ENCODE measurements at regions not wholly inside any gene's neighbourhood (a gene's known extent, or its start where the extent isn't known, plus 50 kb on each side); places are given as distances from the start of the nearest gene placed in this dataset.

DNA sequence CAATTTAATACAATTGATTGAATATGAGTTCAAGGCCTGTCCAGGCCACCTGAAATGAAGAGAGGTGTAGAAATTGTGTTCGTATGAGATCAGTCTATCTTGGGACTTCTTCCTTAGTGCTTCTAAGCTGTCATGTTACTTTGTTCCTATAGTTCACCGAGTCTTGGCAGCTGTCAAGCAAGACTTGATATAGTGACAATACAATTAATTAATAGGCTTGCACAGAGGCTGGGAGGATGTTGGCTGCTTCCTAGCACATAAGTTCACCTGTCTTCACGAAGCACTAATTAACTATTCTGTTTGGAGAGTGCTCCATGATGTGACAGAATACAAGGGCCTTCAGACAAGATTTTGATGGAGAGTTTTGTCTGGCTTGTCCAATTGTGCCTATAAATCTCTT, 103.7 kb upstream of the CD96 start:
- no peak overlapping the region for H3K9ac ChIP-seq (ENCODE audit: low read depth in 1 of 2, low read length in 2 of 2)
- H3K9me3 ChIP-seq (ENCODE audit: control insufficient read depth in 1 of 2, low read length in 2 of 2) = peaks cover 0 to 4% of the 10 kb centered on the region in 2 donors
- no peaks in the 10 kb centered on the region for H3K36me3 ChIP-seq (ENCODE audit: control insufficient read depth in 1 of 2, insufficient read depth in 2 of 2, low read length in 2 of 2)
- H3K4me3 ChIP-seq (ENCODE audit: low read depth in 1 of 2, low read length in 2 of 2) = no peak overlapping the region
- H3K27me3 ChIP-seq (ENCODE audit: control insufficient read depth in 1 of 2, insufficient read depth in 2 of 2, low read length in 2 of 2) = no peaks in the 10 kb centered on the region
- no peaks in the 10 kb centered on the region for H3K4me1 ChIP-seq (ENCODE audit: control insufficient read depth in 1 of 2, insufficient read depth in 2 of 2, low read length in 2 of 2)
- no peak overlapping the region for H3K27ac ChIP-seq (ENCODE audit: low read depth, low read length)

DNA sequence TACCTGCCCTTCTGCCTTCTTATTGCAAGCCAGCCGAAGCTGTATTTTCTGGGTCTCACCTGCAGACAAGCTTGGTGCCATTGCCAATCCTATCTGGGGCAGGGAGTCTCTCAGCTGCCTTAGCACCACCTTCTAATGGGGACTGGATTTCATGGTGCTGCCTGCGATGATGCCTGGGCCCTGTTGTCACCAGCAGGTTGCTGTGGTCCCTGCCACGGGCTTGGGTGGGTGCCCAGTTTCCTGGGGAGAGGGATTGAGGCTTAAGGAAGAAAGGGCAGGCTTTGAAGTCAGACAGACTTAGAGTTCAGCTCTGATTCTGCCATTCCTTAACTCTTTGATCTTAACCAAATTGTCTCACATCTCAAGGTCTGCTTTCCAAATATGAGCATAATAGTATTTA, 87.4 kb upstream of the CD96 start:
- Histone ChIP-seq H3K4me3 (ENCODE audit: low read depth in 1 of 2, low read length in 2 of 2) (no peak overlapping the region), H3K9me3 (ENCODE audit: control insufficient read depth in 1 of 2, low read length in 2 of 2) (no peaks in the 10 kb centered on the region), H3K27ac (ENCODE audit: low read depth, low read length) (no peak overlapping the region), H3K9ac (ENCODE audit: low read depth in 1 of 2, low read length in 2 of 2) (no peak overlapping the region), H3K4me1 (ENCODE audit: control insufficient read depth in 1 of 2, insufficient read depth in 2 of 2, low read length in 2 of 2) (no peaks in the 10 kb centered on the region), H3K36me3 (ENCODE audit: control insufficient read depth in 1 of 2, insufficient read depth in 2 of 2, low read length in 2 of 2) (no peaks in the 10 kb centered on the region), H3K27me3 (ENCODE audit: control insufficient read depth in 1 of 2, insufficient read depth in 2 of 2, low read length in 2 of 2) (no peaks in the 10 kb centered on the region)

DNA sequence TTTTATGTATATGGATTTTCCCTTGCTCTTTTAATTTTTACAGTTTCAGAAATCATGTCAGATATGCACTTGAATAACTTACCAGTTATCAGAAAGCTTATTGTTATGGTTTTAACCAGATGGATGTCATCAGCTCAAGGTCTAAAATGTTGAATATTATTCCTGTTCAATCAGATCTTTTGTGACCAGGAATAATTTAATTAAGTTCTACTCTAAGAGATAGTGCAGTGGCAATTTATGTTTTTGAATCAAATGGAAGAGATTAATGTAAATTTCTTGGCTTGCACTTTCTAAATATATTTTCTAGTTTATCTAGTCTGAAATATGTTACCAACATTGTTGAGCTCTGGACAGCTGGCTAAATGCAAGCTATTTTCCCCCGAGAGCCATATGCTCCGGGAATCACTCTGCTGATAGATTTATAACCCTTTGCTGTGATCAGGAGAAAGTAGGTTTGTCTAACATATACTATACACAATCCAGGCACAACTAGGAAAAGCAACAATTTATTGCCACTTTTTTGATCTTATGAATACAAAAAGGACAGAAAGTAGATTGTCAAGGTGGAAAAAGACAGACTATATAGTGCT, 76.8 kb upstream of the CD96 start:
- no peaks in the 10 kb centered on the region for H3K36me3 ChIP-seq (ENCODE audit: control insufficient read depth in 1 of 2, insufficient read depth in 2 of 2, low read length in 2 of 2)
- no peak overlapping the region for H3K4me3 ChIP-seq (ENCODE audit: low read depth in 1 of 2, low read length in 2 of 2)
- no peak overlapping the region for H3K27ac ChIP-seq (ENCODE audit: low read depth, low read length)

DNA sequence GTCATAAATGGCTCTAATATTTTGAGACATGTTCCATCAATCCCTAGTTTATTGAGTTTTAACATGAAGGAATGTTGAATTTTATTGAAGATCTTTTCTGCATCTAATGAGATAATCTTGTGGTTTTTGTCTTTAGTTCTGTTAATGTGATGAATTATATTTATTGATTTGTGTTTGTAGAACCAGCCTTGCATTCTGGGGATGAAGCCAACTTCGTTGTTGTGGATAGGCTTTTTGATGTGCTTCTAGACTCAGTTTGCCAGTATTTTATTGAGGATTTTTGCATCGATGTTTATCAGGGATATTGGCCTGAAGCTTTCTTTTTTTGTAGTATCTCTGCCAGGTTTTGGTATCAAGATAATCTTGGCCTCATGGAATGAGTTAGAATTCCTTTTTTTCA, 72.0 kb upstream of the CD96 start:
- Histone ChIP-seq H3K9ac (ENCODE audit: low read depth in 1 of 2, low read length in 2 of 2) (no peak overlapping the region), H3K9me3 (ENCODE audit: control insufficient read depth in 1 of 2, low read length in 2 of 2) (no peaks in the 10 kb centered on the region)

More for the DNA sequence above, 76.8 kb upstream of the CD96 start:
- Histone ChIP-seq H3K9me3 (ENCODE audit: control insufficient read depth in 1 of 2, low read length in 2 of 2) (no peaks in the 10 kb centered on the region), H3K4me1 (ENCODE audit: control insufficient read depth in 1 of 2, insufficient read depth in 2 of 2, low read length in 2 of 2) (no peaks in the 10 kb centered on the region), H3K9ac (ENCODE audit: low read depth in 1 of 2, low read length in 2 of 2) (no peak overlapping the region), H3K27me3 (ENCODE audit: control insufficient read depth in 1 of 2, insufficient read depth in 2 of 2, low read length in 2 of 2) (no peaks in the 10 kb centered on the region)

DNA sequence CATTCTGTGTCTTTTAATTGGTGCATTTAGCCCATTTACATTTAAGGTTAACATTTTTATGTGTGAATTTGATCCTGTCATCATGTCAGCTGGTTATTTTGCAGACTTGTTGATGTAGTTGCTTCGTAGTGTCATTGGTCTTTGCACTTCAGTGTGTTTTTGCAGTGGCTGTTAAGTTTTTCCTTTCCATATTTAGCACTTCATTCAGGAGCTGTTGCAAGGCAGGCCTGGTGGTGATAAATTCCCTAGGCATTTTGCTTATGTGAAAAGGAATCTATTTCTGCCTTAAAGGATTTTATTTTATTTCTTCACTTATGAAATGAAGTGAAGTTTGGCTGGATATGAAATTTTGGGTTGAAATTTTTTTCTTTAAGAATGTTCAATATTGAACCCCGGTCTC, 70.2 kb upstream of the CD96 start:
- Histone ChIP-seq H3K36me3 (ENCODE audit: control insufficient read depth in 1 of 2, insufficient read depth in 2 of 2, low read length in 2 of 2) (no peaks in the 10 kb centered on the region), H3K4me1 (ENCODE audit: control insufficient read depth in 1 of 2, insufficient read depth in 2 of 2, low read length in 2 of 2) (no peaks in the 10 kb centered on the region), H3K9ac (ENCODE audit: low read depth in 1 of 2, low read length in 2 of 2) (no peak overlapping the region), H3K27me3 (ENCODE audit: control insufficient read depth in 1 of 2, insufficient read depth in 2 of 2, low read length in 2 of 2) (no peaks in the 10 kb centered on the region), H3K9me3 (ENCODE audit: control insufficient read depth in 1 of 2, low read length in 2 of 2) (no peaks in the 10 kb centered on the region), H3K4me3 (ENCODE audit: low read depth in 1 of 2, low read length in 2 of 2) (no peak overlapping the region), H3K27ac (ENCODE audit: low read depth, low read length) (no peak overlapping the region)

More for the DNA sequence above, 72.0 kb upstream of the CD96 start:
- H3K4me3 ChIP-seq (ENCODE audit: low read depth in 1 of 2, low read length in 2 of 2) = no peak overlapping the region
- no peak overlapping the region for H3K27ac ChIP-seq (ENCODE audit: low read depth, low read length)
- no peaks in the 10 kb centered on the region for H3K36me3 ChIP-seq (ENCODE audit: control insufficient read depth in 1 of 2, insufficient read depth in 2 of 2, low read length in 2 of 2)
- H3K4me1 ChIP-seq (ENCODE audit: control insufficient read depth in 1 of 2, insufficient read depth in 2 of 2, low read length in 2 of 2) = no peaks in the 10 kb centered on the region
- H3K27me3 ChIP-seq (ENCODE audit: control insufficient read depth in 1 of 2, insufficient read depth in 2 of 2, low read length in 2 of 2) = no peaks in the 10 kb centered on the region

DNA sequence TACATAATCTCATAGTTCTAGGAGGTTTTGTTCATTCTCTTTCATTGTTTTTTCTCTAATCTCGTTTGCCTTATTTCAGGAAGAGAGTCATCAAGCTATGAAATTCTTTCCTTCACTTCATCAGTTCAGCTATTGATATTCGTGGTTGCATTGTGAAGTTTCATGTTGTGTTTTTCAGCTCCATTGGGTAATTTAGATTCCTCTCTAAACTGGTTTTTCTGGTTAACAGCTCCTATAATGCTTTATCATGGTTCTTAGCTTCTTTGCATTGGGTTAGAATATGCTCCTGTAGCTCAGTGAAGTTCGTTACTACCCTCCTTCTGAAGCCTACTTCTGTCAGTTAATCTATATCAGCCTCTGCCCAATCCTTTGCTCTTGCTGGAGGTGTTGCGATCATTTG, 69.4 kb upstream of the CD96 start:
- Histone ChIP-seq H3K27me3 (ENCODE audit: control insufficient read depth in 1 of 2, insufficient read depth in 2 of 2, low read length in 2 of 2) (no peaks in the 10 kb centered on the region), H3K9me3 (ENCODE audit: control insufficient read depth in 1 of 2, low read length in 2 of 2) (no peaks in the 10 kb centered on the region), H3K27ac (ENCODE audit: low read depth, low read length) (no peak overlapping the region), H3K9ac (ENCODE audit: low read depth in 1 of 2, low read length in 2 of 2) (no peak overlapping the region), H3K36me3 (ENCODE audit: control insufficient read depth in 1 of 2, insufficient read depth in 2 of 2, low read length in 2 of 2) (no peaks in the 10 kb centered on the region), H3K4me1 (ENCODE audit: control insufficient read depth in 1 of 2, insufficient read depth in 2 of 2, low read length in 2 of 2) (no peaks in the 10 kb centered on the region), H3K4me3 (ENCODE audit: low read depth in 1 of 2, low read length in 2 of 2) (no peak overlapping the region)

DNA sequence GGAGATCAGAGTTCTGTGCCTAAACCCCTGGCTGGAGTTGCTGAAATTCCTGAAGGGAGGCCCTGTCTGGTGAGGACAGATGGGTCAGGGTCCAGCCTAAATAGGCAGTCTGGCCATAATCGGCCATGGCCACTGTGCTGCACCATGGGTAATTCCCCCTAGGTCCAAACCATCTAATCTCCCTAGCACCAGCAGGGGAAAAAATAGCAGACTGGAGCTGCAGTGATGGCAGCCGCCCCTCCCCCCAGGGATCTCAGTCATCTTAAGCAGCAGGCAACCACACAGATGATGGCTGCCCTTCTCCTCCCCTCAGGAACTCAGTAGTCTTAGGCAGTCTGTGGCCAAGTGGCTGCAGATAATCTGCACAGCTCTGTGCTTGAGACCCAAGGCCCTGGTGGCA, 68.4 kb upstream of the CD96 start:
- H3K4me1 ChIP-seq (ENCODE audit: control insufficient read depth in 1 of 2, insufficient read depth in 2 of 2, low read length in 2 of 2) = no peaks in the 10 kb centered on the region
- no peaks in the 10 kb centered on the region for H3K9me3 ChIP-seq (ENCODE audit: control insufficient read depth in 1 of 2, low read length in 2 of 2)
- no peak overlapping the region for H3K4me3 ChIP-seq (ENCODE audit: low read depth in 1 of 2, low read length in 2 of 2)
- no peak overlapping the region for H3K9ac ChIP-seq (ENCODE audit: low read depth in 1 of 2, low read length in 2 of 2)
- H3K27me3 ChIP-seq (ENCODE audit: control insufficient read depth in 1 of 2, insufficient read depth in 2 of 2, low read length in 2 of 2) = no peaks in the 10 kb centered on the region
- H3K36me3 ChIP-seq (ENCODE audit: control insufficient read depth in 1 of 2, insufficient read depth in 2 of 2, low read length in 2 of 2) = no peaks in the 10 kb centered on the region
- H3K27ac ChIP-seq (ENCODE audit: low read depth, low read length) = no peak overlapping the region

DNA sequence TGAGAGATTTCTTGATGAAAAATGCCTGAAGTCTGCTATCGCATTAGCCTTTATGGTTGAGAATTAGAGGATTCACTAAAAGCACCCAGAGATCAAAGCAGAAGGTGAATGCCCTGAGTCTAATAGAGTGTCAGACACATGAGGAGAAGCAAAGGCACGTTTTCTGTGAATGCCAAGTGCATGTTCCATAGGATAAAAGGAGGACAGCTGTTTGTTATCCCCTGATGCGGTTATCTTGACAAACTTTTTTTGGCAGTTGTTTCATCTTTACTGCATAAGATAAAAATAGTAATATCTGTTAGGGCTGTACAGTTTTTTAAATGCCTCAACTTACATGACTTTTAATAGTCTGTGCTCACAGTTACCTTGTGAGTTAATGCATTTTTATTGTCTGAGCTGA, 65.3 kb upstream of the CD96 start:
- H3K9me3 ChIP-seq (ENCODE audit: control insufficient read depth in 1 of 2, low read length in 2 of 2) = no peaks in the 10 kb centered on the region
- no peaks in the 10 kb centered on the region for H3K27me3 ChIP-seq (ENCODE audit: control insufficient read depth in 1 of 2, insufficient read depth in 2 of 2, low read length in 2 of 2)
- H3K4me1 ChIP-seq (ENCODE audit: control insufficient read depth in 1 of 2, insufficient read depth in 2 of 2, low read length in 2 of 2) = no peaks in the 10 kb centered on the region
- H3K9ac ChIP-seq (ENCODE audit: low read depth in 1 of 2, low read length in 2 of 2) = no peak overlapping the region
- no peak overlapping the region for H3K27ac ChIP-seq (ENCODE audit: low read depth, low read length)
- H3K36me3 ChIP-seq (ENCODE audit: control insufficient read depth in 1 of 2, insufficient read depth in 2 of 2, low read length in 2 of 2) = no peaks in the 10 kb centered on the region
- no peak overlapping the region for H3K4me3 ChIP-seq (ENCODE audit: low read depth in 1 of 2, low read length in 2 of 2)

DNA sequence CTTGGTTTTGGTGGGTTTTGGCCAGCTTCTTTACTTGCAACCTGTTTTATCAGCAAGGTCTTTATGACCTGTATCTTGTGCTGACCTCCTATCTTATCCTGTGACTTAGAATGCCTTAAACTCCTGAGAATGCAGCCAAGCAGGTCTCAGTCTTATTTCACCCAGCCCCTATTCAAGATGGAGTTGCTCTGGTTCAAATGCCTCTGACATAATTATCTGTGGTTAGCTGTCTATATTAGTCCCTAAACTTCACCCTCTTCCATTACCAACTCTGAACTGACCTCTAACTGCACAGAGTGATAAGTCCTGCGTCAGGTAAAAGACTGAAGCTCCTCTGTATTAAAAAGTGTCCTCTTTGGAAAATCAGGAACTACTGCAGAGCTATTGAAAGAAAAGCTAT, 61.9 kb upstream of the CD96 start:
- Histone ChIP-seq H3K27ac (ENCODE audit: low read depth, low read length) (no peak overlapping the region), H3K36me3 (ENCODE audit: control insufficient read depth in 1 of 2, insufficient read depth in 2 of 2, low read length in 2 of 2) (no peaks in the 10 kb centered on the region)

DNA sequence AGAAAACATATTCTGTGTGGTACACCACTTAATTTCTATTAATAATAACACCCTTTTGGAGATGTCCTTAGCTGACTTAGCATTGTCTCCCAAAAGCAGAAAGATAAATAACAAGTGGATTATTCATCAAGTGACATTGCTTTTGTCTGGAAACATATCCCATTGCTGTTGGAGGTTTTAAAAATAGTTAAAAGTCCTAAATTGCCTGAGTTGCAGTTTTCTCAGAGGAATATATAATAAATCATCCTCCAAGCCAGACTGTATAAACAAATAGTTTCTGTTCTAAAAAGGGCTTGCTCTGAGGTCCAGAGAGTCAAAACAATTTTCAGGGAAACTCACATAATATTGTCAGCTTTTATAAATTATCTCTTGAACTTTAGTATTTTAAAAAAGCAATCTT, 60.4 kb upstream of the CD96 start:
- H3K9ac ChIP-seq (ENCODE audit: low read depth in 1 of 2, low read length in 2 of 2) = no peak overlapping the region
- no peaks in the 10 kb centered on the region for H3K9me3 ChIP-seq (ENCODE audit: control insufficient read depth in 1 of 2, low read length in 2 of 2)
- no peak overlapping the region for H3K4me3 ChIP-seq (ENCODE audit: low read depth in 1 of 2, low read length in 2 of 2)
- H3K4me1 ChIP-seq (ENCODE audit: control insufficient read depth in 1 of 2, insufficient read depth in 2 of 2, low read length in 2 of 2) = no peaks in the 10 kb centered on the region
- H3K27ac ChIP-seq (ENCODE audit: low read depth, low read length) = no peak overlapping the region
- no peaks in the 10 kb centered on the region for H3K27me3 ChIP-seq (ENCODE audit: control insufficient read depth in 1 of 2, insufficient read depth in 2 of 2, low read length in 2 of 2)
- no peaks in the 10 kb centered on the region for H3K36me3 ChIP-seq (ENCODE audit: control insufficient read depth in 1 of 2, insufficient read depth in 2 of 2, low read length in 2 of 2)

More for the DNA sequence above, 61.9 kb upstream of the CD96 start:
- no peaks in the 10 kb centered on the region for H3K9me3 ChIP-seq (ENCODE audit: control insufficient read depth in 1 of 2, low read length in 2 of 2)
- H3K9ac ChIP-seq (ENCODE audit: low read depth in 1 of 2, low read length in 2 of 2) = no peak overlapping the region
- H3K27me3 ChIP-seq (ENCODE audit: control insufficient read depth in 1 of 2, insufficient read depth in 2 of 2, low read length in 2 of 2) = no peaks in the 10 kb centered on the region
- H3K4me1 ChIP-seq (ENCODE audit: control insufficient read depth in 1 of 2, insufficient read depth in 2 of 2, low read length in 2 of 2) = no peaks in the 10 kb centered on the region
- no peak overlapping the region for H3K4me3 ChIP-seq (ENCODE audit: low read depth in 1 of 2, low read length in 2 of 2)

DNA sequence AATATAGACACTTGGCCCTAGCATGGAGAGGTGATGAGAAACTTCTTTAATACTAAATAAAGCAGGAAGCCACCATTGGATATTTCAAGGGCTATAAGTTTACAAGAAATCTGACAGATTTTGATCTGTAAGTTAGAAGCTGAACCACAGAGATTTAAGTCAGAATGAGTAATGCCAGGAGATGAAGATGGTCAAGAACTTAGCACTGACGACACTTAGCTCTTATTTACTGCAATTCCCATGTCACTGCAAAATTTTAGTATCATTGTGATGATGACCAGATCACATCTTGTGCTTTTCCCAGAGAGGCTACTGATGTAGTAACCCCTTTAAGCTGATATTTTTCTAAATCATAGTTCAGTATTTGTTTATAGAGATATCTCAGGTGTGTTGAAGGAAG, 59.4 kb upstream of the CD96 start:
- Histone ChIP-seq H3K9me3 (ENCODE audit: control insufficient read depth in 1 of 2, low read length in 2 of 2) (no peaks in the 10 kb centered on the region), H3K27me3 (ENCODE audit: control insufficient read depth in 1 of 2, insufficient read depth in 2 of 2, low read length in 2 of 2) (no peaks in the 10 kb centered on the region), H3K9ac (ENCODE audit: low read depth in 1 of 2, low read length in 2 of 2) (no peak overlapping the region), H3K27ac (ENCODE audit: low read depth, low read length) (no peak overlapping the region), H3K36me3 (ENCODE audit: control insufficient read depth in 1 of 2, insufficient read depth in 2 of 2, low read length in 2 of 2) (no peaks in the 10 kb centered on the region), H3K4me1 (ENCODE audit: control insufficient read depth in 1 of 2, insufficient read depth in 2 of 2, low read length in 2 of 2) (no peaks in the 10 kb centered on the region), H3K4me3 (ENCODE audit: low read depth in 1 of 2, low read length in 2 of 2) (no peak overlapping the region)

Measured in duodenal mucosa (tissue), 2 donors.